Motor neuron (in vitro differentiated cells): ENCODE measurements at regions not wholly inside any gene's neighbourhood (a gene's known extent, or its start where the extent isn't known, plus 50 kb on each side); places are given as distances from the start of the nearest gene placed in this dataset.
A peak's percentile ranks its signal among the peaks of the same experiment; 100 is the strongest.

ENCODE experiments used
- ATAC-seq, 8 experiments: fragments of 200-7000 bp; cut with Tn5 transposase; replicated peaks in 6 of 8; 2 replicates each; pipeline ENCODE4 v1.8.0; 2021; ENCODE audit warnings: mild to moderate bottlenecking in 8 of 8, moderate library complexity in 8 of 8
- H3K27ac ChIP-seq, 2 donors: fragments of 250-450 bp; sonication (Bioruptor Pico); 2 replicates each; pipeline ENCODE4 v1.9.0; 2021; ENCODE audit warnings: antibody characterized with exemption in 2 of 2, mild to moderate bottlenecking in 2 of 2, moderate library complexity in 1 of 2
- H3K4me1 ChIP-seq, 2 donors: fragments of 250-450 bp; sonication (Bioruptor Pico); replicated peaks in 1 of 2; 2 replicates each; pipeline ENCODE4 v1.6.1; 2021; ENCODE audit warnings: antibody characterized with exemption in 2 of 2, mild to moderate bottlenecking in 2 of 2, moderate library complexity in 1 of 2
- H3K4me3 ChIP-seq, 5 donors: fragments of 250-450 bp; sonication (Bioruptor Pico); 2 replicates each; pipeline ENCODE4 v1.9.0; 2021; ENCODE audit warnings: antibody characterized with exemption in 5 of 5, mild to moderate bottlenecking in 5 of 5, moderate library complexity in 4 of 5
- WGBS, 10 experiments: fragments of 450-650 bp; shearing (Covaris generic); methylation state at CpG; one replicate each; pipeline ENCODE4 v1.0.0; 2022; 5-methylcytosine and 5-hydroxymethylcytosine counted together
- in situ Hi-C, 9 experiments: fragments of 400-800 bp; cut with MboI; loops; one replicate each; pipeline ENCODE4 v1.15.0; 2021; ENCODE audit warnings: low sequenced_read_pairs in 9 of 9, low pct_unique_long_range_greater_than_20kb in 2 of 9; ENCODE audit not compliant: unreplicated experiment in 9 of 9

GRCh38 chr13:58977085-58977484, 1186.6 kb downstream of the DIAPH3 start:
- WGBS, 10 experiments = 0 to 100% (median 91%) methylated on average over 1 to 6 of the region's 6 CpGs
- in situ Hi-C loops = no loop called here

GRCh38 chr13:58978331-58978730, 1185.4 kb downstream of the DIAPH3 start:
- in situ Hi-C loops = no loop called here
- H3K4me3 ChIP-seq = no peak overlapping the region
- no peaks in the 10 kb centered on the region for H3K4me1 ChIP-seq
- ATAC-seq = peak in 1 of 8 experiments; percentile 33
- WGBS, 10 experiments = 0 to 100% (median 57%) methylated on average over 1 of the region's 1 CpG; no CpG with 5 or more reads in 1 of the 10 experiments
- no peak overlapping the region for H3K27ac ChIP-seq

More at GRCh38 chr13:58977085-58977484, 1186.6 kb downstream of the DIAPH3 start:
- no peak overlapping the region for H3K4me3 ChIP-seq
- no peaks in the 10 kb centered on the region for H3K4me1 ChIP-seq
- no peak overlapping the region for H3K27ac ChIP-seq
- ATAC-seq = no peak

GRCh38 chr13:58979851-58980250, 1183.9 kb downstream of the DIAPH3 start:
- Histone ChIP-seq H3K27ac (no peak overlapping the region), H3K4me1 (no peaks in the 10 kb centered on the region), H3K4me3 (no peak overlapping the region)
- ATAC-seq = no peak
- 0 to 89% (median 62%) methylated on average over 1 to 2 of the region's 2 CpGs for WGBS, 10 experiments
- in situ Hi-C loops = no loop called here

- Histone ChIP-seq H3K4me3 (no peak overlapping the region), H3K4me1 (no peaks in the 10 kb centered on the region), H3K27ac (no peak overlapping the region)
- ATAC-seq = no peak
- WGBS, 10 experiments = 0 to 100% (median 61%) methylated on average over 1 to 3 of the region's 3 CpGs; no CpG with 5 or more reads in 3 of the 10 experiments
- in situ Hi-C loops = no loop called here
Measured at GRCh38 chr13:58985845-58986244, 1177.9 kb downstream of the DIAPH3 start.

- WGBS, 10 experiments = 0 to 100% (median 91%) methylated on average over 1 of the region's 1 CpG
- Histone ChIP-seq H3K4me1 (no peaks in the 10 kb centered on the region), H3K27ac (no peak overlapping the region), H3K4me3 (no peak overlapping the region)
- ATAC-seq = no peak
- in situ Hi-C loops = no loop called here
Measured at GRCh38 chr13:58989556-58989955, 1174.2 kb downstream of the DIAPH3 start.

- ATAC-seq = no peak
- Histone ChIP-seq H3K4me1 (no peaks in the 10 kb centered on the region), H3K4me3 (no peak overlapping the region), H3K27ac (no peak overlapping the region)
- 0 to 100% (median 78%) methylated on average over 1 to 3 of the region's 3 CpGs; no CpG with 5 or more reads in 3 of the 10 experiments for whole genome bisulfite sequencing, 10 experiments
- in situ Hi-C loops = no loop called here
Measured at GRCh38 chr13:58991826-58992477, 1171.8 kb downstream of the DIAPH3 start.

GRCh38 chr13:58992478-58993042, 1171.2 kb downstream of the DIAPH3 start:
- no peaks in the 10 kb centered on the region for H3K4me1 ChIP-seq
- no peak overlapping the region for H3K27ac ChIP-seq
- 0 to 100% (median 89%) methylated on average over 1 to 5 of the region's 5 CpGs; no CpG with 5 or more reads in 1 of the 10 experiments for WGBS, 10 experiments
- ATAC-seq = no peak
- no peak overlapping the region for H3K4me3 ChIP-seq
- in situ Hi-C loops = no loop called here

GRCh38 chr13:58994077-58994476, 1169.7 kb downstream of the DIAPH3 start:
- no peak overlapping the region for H3K27ac ChIP-seq
- no peak for ATAC-seq
- WGBS, 10 experiments = 5 to 100% (median 77%) methylated on average over 1 to 4 of the region's 4 CpGs
- in situ Hi-C loops = no loop called here
- no peaks in the 10 kb centered on the region for H3K4me1 ChIP-seq
- no peak overlapping the region for H3K4me3 ChIP-seq

GRCh38 chr13:58994777-58995176, 1169.0 kb downstream of the DIAPH3 start:
- peak in 2 of 8 experiments; percentile 56 to 75 for ATAC-seq
- in situ Hi-C loops = no loop called here
- H3K4me3 ChIP-seq = no peak overlapping the region
- H3K4me1 ChIP-seq = no peaks in the 10 kb centered on the region
- H3K27ac ChIP-seq = no peak overlapping the region

GRCh38 chr13:58998716-58999115, 1165.0 kb downstream of the DIAPH3 start:
- 0 to 91% (median 71%) methylated on average over 1 to 2 of the region's 2 CpGs for WGBS, 10 experiments

GRCh38 chr13:58999851-59000250, 1163.9 kb downstream of the DIAPH3 start:
- WGBS, 10 experiments = 0 to 100% (median 83%) methylated on average over 1 to 2 of the region's 2 CpGs; no CpG with 5 or more reads in 1 of the 10 experiments
- H3K27ac ChIP-seq = no peak overlapping the region
- no peak for ATAC-seq
- no peak overlapping the region for H3K4me3 ChIP-seq
- no peaks in the 10 kb centered on the region for H3K4me1 ChIP-seq
- in situ Hi-C loops = no loop called here

More at GRCh38 chr13:58998716-58999115, 1165.0 kb downstream of the DIAPH3 start:
- H3K4me1 ChIP-seq = no peaks in the 10 kb centered on the region
- no peak overlapping the region for H3K4me3 ChIP-seq
- ATAC-seq = no peak
- H3K27ac ChIP-seq = no peak overlapping the region
- in situ Hi-C loops = no loop called here

- no peak for ATAC-seq
- no peak overlapping the region for H3K27ac ChIP-seq
- in situ Hi-C loops = no loop called here
Measured at GRCh38 chr13:59000770-59001169, 1163.0 kb downstream of the DIAPH3 start.

GRCh38 chr13:59012731-59013130, 1151.0 kb downstream of the DIAPH3 start:
- no peaks in the 10 kb centered on the region for H3K4me1 ChIP-seq
- no peak overlapping the region for H3K27ac ChIP-seq
- ATAC-seq = no peak
- no peak overlapping the region for H3K4me3 ChIP-seq
- 0 to 98% (median 63%) methylated on average over 1 to 9 of the region's 11 CpGs; no CpG with 5 or more reads in 2 of the 10 experiments for WGBS, 10 experiments
- in situ Hi-C loops = no loop called here

More at GRCh38 chr13:59000770-59001169, 1163.0 kb downstream of the DIAPH3 start:
- no peaks in the 10 kb centered on the region for H3K4me1 ChIP-seq
- no peak overlapping the region for H3K4me3 ChIP-seq

- no peak overlapping the region for H3K27ac ChIP-seq
- no peaks in the 10 kb centered on the region for H3K4me1 ChIP-seq
- ATAC-seq = no peak
- in situ Hi-C loops = no loop called here
- no peak overlapping the region for H3K4me3 ChIP-seq
- 0 to 100% (median 69%) methylated on average over 1 to 3 of the region's 3 CpGs; no CpG with 5 or more reads in 1 of the 10 experiments for WGBS, 10 experiments
Measured at GRCh38 chr13:59016250-59016649, 1147.5 kb downstream of the DIAPH3 start.
